ENCODE measurements at regions not wholly inside any gene's neighbourhood (a gene's known extent, or its start where the extent isn't known, plus 50 kb on each side); places are given as distances from the start of the nearest gene placed in this dataset.
"Not testable (repeated sequence)": the region's sequence is repeated elsewhere in the genome, so short reads cannot be mapped to it uniquely, and the experiment has no call there.

DNA sequence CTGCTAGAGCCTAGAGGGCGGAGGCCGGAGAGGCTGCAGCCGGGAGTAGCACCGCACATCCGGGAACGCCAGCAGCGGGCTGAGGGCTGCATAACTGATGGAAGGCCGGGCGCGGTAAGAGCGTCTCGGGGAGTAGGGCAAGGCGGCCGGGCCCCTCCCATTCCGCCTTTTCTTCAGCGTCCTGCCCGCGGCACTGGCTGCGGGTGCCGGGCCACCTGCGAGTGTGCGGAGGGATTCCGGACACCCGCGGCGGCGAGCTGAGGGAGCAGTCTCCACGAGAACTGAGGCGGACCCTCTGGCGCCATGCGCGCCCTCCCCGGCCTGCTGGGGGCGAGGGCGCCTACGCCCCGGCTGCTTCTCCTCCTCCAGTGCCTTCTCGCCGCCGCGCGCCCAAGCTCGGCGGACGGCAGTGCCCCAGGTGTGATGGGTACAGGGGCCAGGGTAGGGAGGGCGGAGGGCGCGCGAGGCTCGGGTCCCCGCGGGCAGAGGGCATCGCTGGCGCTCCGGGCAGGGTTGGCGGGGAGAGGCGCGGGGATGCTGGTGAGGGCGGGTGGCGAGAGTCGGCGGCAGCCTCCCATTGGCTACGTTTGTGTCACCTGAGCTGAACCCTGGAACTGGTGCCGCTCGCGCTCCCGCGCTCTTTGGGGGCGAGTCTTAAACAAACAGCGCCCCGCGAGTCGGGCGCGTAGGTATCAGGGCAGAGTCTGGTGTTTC is 334.4 kb downstream of the SRGAP2C start:
- DNase-seq: peak; percentile 95

- peak; percentile 67 for DNase-seq
These were observed 335.0 kb downstream of the SRGAP2C start for GRCh38 chr1:121519756-121520286.

GRCh38 chr1:121522061-121522759 is 337.4 kb downstream of the SRGAP2C start:
- no peak for DNase-seq

- DNase-seq: not testable (repeated sequence)
These were observed 338.3 kb downstream of the SRGAP2C start for GRCh38 chr1:121523112-121523511.

DNA sequence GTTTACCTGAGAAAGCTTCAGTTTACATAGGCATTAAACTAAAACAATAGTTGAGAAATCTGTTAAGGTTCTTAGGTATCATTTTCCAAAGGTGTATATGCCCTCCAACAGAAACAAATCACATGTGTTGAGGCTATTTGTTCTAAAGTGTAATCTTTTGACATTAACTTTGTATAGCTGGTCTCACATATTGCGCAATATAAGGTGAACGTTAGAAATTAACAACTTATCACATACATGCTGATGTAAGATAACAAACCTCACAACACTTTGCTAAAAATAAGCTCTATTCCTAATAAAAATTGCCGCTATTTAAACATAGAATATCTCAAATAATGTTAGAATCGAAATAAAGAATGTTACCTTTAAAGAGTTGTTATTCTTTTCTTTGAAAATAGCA is 340.6 kb downstream of the SRGAP2C start:
- DNase-seq: no peak

- DNase-seq: not testable (repeated sequence)
These were observed 344.2 kb downstream of the SRGAP2C start for GRCh38 chr1:121528958-121529357.

- DNase-seq: not testable (repeated sequence)
These were observed 345.3 kb downstream of the SRGAP2C start for GRCh38 chr1:121530026-121530425.

GRCh38 chr1:121531747-121532146 is 347.0 kb downstream of the SRGAP2C start:
- not testable (repeated sequence) for DNase-seq

DNA sequence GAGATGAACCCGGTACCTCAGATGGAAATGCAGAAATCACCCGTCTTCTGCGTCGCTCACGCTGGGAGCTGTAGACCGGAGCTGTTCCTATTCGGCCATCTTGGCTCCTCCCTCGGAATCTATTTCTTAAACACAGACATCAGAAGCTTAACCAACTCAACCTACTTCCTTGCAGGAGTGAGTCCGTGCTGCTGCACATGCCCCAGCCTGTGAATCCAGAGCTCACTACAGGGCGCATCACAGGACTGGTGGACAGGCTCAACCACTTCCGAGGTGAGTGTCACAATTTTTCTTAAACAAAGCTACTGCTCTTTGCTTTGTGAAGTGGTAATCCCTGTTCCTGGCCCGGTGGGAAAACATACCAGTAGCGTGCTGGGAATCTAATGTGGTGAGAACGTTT is 353.4 kb downstream of the SRGAP2C start:
- DNase-seq: not testable (repeated sequence)

- DNase-seq: no peak
These were observed 354.3 kb downstream of the SRGAP2C start for GRCh38 chr1:121538943-121539575.

GRCh38 chr1:121543988-121544387 is 359.2 kb downstream of the SRGAP2C start:
- not testable (repeated sequence) for DNase-seq

DNA sequence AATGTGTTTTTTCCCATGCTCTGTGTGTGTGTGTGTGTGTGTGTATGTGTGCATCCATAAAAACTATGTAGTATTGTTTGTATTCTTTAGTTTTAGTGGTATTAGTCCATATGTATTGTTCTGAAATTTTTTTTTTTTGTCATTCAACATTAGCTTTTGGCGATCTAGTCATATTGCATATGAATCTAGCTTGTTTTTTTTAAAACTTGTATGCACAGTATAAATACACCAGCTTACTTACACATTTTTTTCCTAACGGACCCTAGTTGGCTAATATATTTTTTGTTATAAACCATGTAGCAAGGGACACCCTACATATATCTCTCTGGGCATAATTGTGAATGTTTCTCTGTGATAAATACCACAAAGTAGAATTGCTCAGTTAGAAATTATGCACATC is 359.7 kb downstream of the SRGAP2C start:
- no peak for DNase-seq

- DNase-seq: not testable (repeated sequence)
These were observed 361.1 kb downstream of the SRGAP2C start for GRCh38 chr1:121545899-121546298.

DNA sequence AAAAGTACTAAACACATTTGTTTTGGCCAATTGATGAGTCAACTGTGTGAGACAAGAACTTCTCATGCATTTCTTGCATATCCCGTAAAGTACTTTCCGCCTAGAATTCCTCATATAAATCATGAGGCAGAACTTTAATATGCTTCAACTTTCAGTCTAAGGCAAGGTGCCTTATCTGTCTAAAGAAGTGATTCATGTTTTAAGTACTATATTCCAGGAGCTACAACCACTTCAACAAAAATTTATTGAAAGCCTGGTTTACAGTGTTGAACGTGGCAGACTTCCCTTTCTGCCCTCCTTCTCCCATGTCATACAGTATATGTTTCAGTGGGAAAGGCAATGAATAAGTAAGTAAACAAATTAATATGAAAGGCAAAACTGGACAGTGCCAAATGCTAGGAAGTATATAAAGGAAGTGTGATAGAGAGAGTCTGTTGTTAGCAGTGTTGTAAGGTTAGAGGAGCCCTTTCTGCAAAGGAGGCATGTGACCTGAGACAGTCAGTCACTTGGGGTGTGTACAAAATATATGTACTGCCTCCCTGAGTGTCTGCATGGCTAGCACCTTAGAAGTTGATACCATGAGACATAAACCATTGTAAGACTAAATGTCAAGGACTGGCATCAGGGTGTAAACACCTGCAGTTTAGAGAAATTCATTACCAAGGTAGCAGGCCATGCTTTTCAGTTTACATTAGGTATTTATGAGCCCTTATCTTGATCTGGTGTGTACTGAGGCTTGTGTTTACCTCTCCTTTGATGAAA is 362.2 kb downstream of the SRGAP2C start:
- no peak for DNase-seq

- DNase-seq: not testable (repeated sequence)
These were observed 363.0 kb downstream of the SRGAP2C start for GRCh38 chr1:121547726-121548125.

DNA sequence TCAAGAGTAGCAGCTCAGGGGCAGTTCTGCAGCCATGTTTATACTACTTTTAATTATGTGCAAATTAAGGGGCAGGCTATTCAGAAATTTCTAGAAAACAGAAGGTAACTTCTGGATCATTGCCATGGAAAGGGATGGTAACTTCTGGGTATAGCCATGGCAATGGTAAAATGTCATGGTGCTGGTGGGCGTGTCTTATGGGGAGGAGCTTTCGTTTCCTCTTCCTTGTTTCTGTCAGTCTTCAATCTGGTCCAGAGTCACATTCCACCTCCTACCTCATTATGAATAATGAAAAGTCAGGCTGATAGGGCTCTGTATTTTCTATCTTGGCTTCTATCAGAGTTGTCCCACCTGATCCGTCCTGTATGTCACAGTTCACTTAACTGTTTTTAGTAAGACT is 366.0 kb downstream of the SRGAP2C start:
- not testable (repeated sequence) for DNase-seq

DNA sequence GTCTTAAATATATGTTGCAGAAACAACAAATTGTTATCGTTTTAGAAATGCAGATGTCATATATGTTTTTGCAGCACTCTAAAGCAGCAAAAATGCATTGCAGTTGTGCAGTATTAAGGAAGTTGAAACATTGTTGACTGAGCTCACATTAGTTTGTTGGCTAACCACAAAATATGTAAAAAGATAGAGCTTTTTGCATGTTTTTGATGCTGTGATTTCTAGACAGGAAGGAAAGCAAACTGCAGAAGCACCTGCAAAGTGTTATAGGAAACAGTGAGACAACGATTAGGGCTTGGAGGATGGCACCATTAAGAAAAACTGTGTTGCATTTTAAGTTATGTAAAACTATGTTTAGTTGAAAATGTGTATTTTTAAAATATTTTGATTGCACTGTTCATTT is 366.7 kb downstream of the SRGAP2C start:
- DNase-seq: not testable (repeated sequence)

DNA sequence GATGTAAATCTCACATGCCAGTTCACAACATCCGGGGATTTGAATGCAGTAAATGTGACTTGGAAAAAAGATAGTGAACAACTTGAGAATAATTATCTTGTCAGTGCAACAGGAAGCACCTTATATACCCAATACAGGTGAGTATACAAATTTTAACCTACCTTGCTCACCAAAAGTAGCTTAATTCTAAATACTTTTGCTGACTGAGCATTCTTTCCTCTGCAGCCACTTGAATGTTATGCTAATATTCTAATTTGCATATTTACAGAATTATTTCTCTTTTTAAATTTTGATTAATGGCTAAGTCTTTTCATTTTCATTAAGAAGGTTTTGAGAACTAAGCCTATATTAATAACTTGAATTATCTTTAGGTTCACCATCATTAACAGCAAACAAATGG is 371.8 kb downstream of the SRGAP2C start:
- not testable (repeated sequence) for DNase-seq

DNA sequence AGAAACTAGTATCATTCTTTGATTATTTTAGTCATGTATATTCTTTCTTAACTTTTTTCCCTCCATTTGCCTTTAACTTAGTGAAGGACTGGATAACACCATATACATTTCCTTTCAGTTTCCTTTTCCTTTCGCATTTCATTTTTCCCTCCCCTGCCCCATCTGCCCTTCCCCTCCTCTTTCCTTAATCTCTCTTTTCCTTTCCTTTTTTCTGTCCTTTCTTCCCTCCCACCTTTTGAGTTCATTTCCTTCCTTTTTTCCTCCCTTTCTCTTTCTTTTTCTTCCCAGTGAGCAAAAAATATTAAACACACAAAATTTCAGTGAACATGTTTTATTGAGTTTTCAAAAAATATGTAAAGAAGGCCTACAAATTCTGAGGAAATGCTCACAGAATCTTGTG is 373.3 kb downstream of the SRGAP2C start:
- DNase-seq: not testable (repeated sequence)

DNA sequence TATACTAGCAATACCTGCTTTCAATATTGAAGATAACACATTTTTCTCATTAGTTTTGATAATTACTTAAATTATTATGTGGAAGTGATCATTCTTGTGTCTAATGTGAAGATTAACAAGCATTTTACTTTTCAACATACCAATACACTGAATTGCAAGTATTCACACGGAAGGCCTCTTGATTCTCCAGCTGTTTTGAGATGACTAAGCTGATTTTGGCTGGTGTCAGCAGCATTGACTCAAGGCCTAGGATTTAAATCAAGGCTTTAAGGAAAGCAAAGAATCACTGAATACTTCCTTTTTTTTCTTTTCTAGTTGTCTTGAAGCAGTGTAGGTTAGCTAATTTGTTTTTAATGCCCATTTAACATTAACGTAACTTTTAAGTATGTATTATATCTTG is 373.7 kb downstream of the SRGAP2C start:
- no peak for DNase-seq

- DNase-seq: no peak
These were observed 381.6 kb downstream of the SRGAP2C start for GRCh38 chr1:121566346-121566745.

DNA sequence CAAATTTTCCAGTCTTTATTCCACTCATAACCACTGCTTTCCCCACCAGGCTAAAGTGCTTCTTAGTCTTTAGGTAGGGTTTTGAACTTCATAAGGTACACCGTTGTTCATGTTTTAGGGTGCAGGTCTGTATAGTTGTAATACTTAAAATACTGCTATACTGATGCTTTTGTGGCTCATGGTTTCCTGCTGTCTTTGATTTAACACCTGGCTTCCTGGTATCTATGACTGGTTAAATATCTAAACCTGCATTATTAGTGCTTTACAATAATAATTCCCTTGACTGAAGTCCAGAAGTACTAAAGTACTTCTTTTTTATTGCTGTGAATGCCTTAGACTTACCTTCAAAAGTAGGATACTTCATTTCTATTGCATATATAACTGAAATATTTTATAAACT is 384.7 kb downstream of the SRGAP2C start:
- no peak for DNase-seq
